ENCODE measurements at regions not wholly inside any gene's neighbourhood (a gene's known extent, or its start where the extent isn't known, plus 50 kb on each side); places are given as distances from the start of the nearest gene placed in this dataset.

- Histone ChIP-seq H3K79me1 (ENCODE audit: low read depth in 1 of 2, low read length in 2 of 2) (no peaks in the 10 kb centered on the region), H3K9ac (ENCODE audit: low read depth, low read length) (no peak overlapping the region), H3K4me1 (ENCODE audit: control insufficient read depth, insufficient read depth, low read length) (no peaks in the 10 kb centered on the region), H3K4me2 (ENCODE audit: low read depth, low read length) (no peak overlapping the region), H4K20me1 (ENCODE audit: insufficient read depth, low read length) (no peaks in the 10 kb centered on the region), H2BK15ac (ENCODE audit: low read depth, low read length) (no peak overlapping the region), H3K9me3 (ENCODE audit: control insufficient read depth, insufficient read depth, low read length) (peaks cover 33% of the 10 kb centered on the region), H3K27me3 (ENCODE audit: control insufficient read depth, insufficient read depth, low read length) (no peaks in the 10 kb centered on the region), H3K14ac (replicated peaks; ENCODE audit: low read depth, low read length) (no peak overlapping the region), H4K5ac (ENCODE audit: low read depth, low read length) (no peak overlapping the region), H3K23ac (ENCODE audit: low read depth, low read length) (no peak overlapping the region), H2AFZ (replicated peaks; ENCODE audit: low read length, poor library complexity) (no peak overlapping the region), H3K4ac (ENCODE audit: low read depth, low read length) (no peak overlapping the region), H4K8ac (ENCODE audit: low read depth in 2 of 2, low read length in 2 of 2) (no peak overlapping the region), H4K91ac (ENCODE audit: insufficient read depth, low read depth, low read length) (no peak overlapping the region), H2AK5ac (ENCODE audit: low read depth, low read length) (no peak overlapping the region), H2BK5ac (ENCODE audit: low read depth, low read length, poor library complexity, severe bottlenecking) (no peak overlapping the region), H2BK120ac (ENCODE audit: low read depth, low read length) (no peak overlapping the region), H3K9me1 (ENCODE audit: insufficient read depth, low read length) (no peaks in the 10 kb centered on the region), H2AK9ac (replicated peaks; ENCODE audit: low read depth, low read length, poor library complexity) (no peak overlapping the region), H2BK20ac (ENCODE audit: low read depth, low read length) (no peak overlapping the region), H3K18ac (ENCODE audit: low read depth, low read length) (no peak overlapping the region), H3K36me3 (ENCODE audit: control insufficient read depth, insufficient read depth, low read length) (no peaks in the 10 kb centered on the region), H3K56ac (ENCODE audit: extremely low read depth, insufficient read depth, low read length) (no peak overlapping the region), H3K4me3 (ENCODE audit: insufficient read depth, low read depth, low read length) (no peak overlapping the region), H3K27ac (ENCODE audit: insufficient read depth, low read length) (no peak overlapping the region)
- dilution Hi-C loops (cut with HindIII; ENCODE audit: low sequenced_read_pairs, unreplicated experiment), result no loop called here
- TF ChIP-seq RAD21 (IDR thresholded peaks at IDR 0.05; ENCODE audit: low read length) (peak; percentile 14; the same call in 1 of the 2 replicates), CTCF (conservative IDR thresholded peaks at IDR 0.05; ENCODE audit: low read depth, low read length) (no peak; the same call in 1 of the 2 replicates)
- POLR2A ChIA-PET (ENCODE audit: unreplicated experiment), result no interaction called here
- CTCF ChIA-PET, result interaction anchor here (0.6 kb wide), 1 partner anchor 60 kb away, joined by 5 read pairs; no protein-coding TSS in a partner anchor
- intact Hi-C loops (cut with micrococcal nuclease), result no loop called here
- 30% methylated on average over 2 of the region's 5 CpGs; no CpG with 5 or more reads in 1 of the 2 experiments for WGBS, 2 experiments (ENCODE audit: extremely low coverage in 2 of 2, insufficient read length in 1 of 2)
- BruUV-seq (replicated peaks), result no TSS peak
- in situ Hi-C loops (cut with MboI; ENCODE audit: low sequenced_read_pairs), result no loop called here
- ATAC-seq (ENCODE audit: low read depth) (no peak), DNase-seq (no peak)
Observed at GRCh38 chr19:22545751-22546150, 88.4 kb upstream of the ZNF492 start.
